Colon (tissue), 2 donors: ENCODE measurements at regions not wholly inside any gene's neighbourhood (a gene's known extent, or its start where the extent isn't known, plus 50 kb on each side); places are given as distances from the start of the nearest gene placed in this dataset.
"Not testable (repeated sequence)": the region's sequence is repeated elsewhere in the genome, so short reads cannot be mapped to it uniquely, and the experiment has no call there.

Experiments used
- FAIRE-seq: peaks from 2 replicates; lab custom pipeline; 2012; peaks lifted over from hg19 to GRCh38; lab: Jason Lieb, UNC
- donor health status: control.
- donor health status: control.

DNA sequence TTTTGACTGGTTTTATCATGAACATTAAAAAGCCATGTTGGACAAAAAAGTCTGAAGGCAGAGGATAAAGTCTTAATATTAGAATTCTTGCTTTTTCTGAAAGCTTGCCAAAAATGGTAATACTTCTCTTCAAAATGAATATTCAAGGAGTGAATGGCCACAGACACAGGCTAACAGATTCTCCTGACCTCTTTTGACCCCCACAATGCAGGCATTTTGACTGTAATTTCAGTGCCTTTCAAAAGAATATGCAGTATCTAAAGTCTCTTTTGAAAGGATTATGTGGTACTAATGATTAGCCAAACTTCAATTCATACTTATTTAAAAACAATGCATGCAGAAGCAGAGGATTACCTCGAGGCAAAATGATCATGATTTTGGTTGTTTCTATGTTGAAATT is 557.8 kb upstream of the GCFC2 start:
- no peak for FAIRE-seq

DNA sequence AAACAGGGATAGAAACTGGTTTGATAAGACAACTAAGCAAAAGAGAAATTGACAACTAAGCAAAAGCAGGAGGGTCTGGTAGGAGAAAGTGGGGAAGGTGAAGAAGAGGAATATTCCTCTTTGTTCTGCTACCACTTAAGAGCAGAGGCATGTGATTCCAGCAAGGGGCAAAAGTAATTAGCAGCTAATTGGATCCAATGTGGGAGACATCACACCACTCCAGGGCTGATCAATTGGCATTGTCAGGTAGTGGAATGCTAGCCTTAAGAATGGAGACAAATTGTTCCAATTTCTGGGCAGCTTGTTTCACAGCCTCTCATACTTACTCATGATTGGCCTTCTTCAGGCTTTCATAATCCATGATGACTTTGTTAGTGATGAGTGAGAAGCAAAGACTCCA is 547.1 kb upstream of the GCFC2 start:
- no peak for FAIRE-seq

DNA sequence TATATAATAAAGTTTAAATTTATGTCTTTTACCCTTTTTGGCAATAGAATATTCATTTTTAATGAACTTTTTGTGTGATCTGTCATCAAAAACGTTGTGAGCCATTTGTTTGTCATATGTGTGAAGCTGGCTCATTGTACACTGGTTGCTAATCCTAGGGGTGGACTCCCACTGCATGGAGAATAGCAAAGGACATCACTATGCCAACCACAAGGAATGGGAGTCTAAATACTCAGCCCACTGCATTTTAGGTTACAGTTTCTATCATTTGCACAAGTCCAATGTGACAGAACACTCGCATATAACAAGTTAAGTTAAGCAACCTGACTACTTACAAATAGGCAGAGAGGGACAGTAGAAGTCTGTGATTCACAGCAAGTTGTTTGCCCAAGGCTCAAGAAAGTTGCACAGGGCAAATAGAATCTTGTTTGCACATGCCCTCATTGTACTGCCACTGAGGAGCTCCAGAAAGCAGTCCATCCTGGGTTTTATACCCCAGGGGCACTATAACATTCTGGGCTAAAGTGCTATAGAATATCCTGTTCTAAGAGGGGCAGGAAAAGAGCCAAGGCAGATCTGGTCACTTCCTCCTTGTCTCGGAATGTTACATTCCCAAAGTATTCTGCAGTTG is 545.9 kb upstream of the GCFC2 start:
- FAIRE-seq: no peak

GRCh38 chr2:76252704-76253103 is 542.0 kb upstream of the GCFC2 start:
- FAIRE-seq: no peak

DNA sequence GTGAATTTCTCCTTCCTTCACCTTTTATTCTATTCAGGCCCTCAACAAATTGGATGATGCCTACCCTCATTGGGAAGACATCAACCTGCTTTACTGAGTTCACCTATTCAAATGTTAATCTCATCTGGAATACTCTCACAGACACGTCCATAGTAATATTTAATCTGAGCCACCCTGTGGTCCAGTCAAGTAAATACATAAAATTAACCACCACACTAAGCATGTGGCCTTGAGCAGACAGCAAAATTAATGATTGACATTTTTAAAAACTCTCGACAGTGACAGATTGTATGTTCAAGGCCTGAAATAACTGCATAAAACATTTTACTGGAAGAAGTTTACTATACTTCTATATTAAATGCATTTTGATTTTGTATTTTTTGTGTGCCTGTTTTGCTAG is 540.6 kb upstream of the GCFC2 start:
- no peak for FAIRE-seq

GRCh38 chr2:76247006-76247405 is 536.3 kb upstream of the GCFC2 start:
- no peak for FAIRE-seq

- FAIRE-seq: no peak
These were observed 501.6 kb upstream of the GCFC2 start for GRCh38 chr2:76211991-76212985.

- no peak for FAIRE-seq
These were observed 499.8 kb upstream of the GCFC2 start for GRCh38 chr2:76210551-76210950.

DNA sequence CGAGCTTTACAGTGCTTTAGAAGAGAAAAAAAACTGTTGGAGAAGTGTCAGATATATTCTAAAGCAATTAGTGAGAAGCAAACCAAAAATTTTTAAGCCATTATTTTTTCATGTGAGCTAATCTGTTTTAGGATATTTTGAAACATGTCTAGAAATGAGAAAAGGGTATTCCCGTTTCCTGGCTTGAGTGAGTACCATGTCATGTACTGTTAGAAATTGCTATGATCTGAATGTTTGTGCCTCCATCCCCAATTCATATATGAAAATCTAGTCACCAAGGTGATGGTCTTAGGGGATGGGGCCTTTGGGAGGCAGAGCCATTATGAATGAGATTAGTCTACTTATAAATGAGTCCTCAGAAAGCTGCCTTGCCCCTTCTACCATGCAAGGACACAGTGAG is 493.3 kb upstream of the GCFC2 start:
- no peak for FAIRE-seq

GRCh38 chr2:76202866-76203265 is 492.2 kb upstream of the GCFC2 start:
- FAIRE-seq: no peak

DNA sequence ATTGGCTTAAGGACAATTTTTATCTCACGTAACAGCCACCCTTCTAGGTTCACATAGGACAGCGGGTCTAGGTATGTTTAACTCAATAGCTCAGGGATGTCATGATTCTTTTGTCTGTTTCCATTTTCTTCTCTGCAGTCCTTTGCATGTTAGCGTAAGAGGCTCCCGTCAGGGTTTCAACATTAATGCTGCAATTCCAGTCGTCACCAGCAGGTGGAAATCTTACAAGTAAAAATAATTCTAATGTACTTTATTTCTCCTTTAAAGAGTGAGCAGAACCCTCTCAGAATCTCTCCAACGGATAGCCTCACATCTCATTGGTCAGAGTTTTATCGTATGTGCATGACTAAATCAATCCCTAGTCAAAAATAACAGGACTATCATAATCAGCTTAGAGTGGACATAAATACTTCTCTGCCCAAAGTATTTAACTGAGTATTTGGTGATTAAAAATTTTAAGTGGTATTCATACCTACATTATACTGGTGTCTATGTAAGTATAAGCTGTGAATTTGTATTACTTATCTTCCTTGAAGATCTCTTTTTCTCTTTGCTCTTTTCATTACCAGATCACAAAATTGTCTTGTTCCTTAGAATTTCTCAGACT is 487.2 kb upstream of the GCFC2 start:
- no peak for FAIRE-seq

DNA sequence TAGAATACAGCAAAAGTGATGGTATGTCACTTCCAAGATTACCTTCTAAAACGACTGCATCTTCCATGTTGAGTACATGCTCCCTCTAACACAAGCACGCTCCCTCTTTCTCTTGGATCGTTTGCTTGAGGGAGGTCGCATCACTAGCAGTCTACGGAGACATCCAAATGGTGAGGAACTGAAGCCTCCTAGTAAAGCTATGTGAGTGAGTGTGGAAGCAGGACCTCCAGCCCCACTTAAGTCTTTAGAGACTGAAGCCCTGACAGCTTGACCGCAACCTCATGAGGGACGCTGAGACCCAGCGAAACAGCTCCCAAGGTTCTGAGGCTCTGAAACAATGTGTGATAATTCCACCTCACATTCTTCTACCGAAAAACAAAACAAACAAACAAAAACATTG is 486.7 kb upstream of the GCFC2 start:
- FAIRE-seq: no peak

GRCh38 chr2:76194031-76194775 is 483.5 kb upstream of the GCFC2 start:
- FAIRE-seq: no peak

DNA sequence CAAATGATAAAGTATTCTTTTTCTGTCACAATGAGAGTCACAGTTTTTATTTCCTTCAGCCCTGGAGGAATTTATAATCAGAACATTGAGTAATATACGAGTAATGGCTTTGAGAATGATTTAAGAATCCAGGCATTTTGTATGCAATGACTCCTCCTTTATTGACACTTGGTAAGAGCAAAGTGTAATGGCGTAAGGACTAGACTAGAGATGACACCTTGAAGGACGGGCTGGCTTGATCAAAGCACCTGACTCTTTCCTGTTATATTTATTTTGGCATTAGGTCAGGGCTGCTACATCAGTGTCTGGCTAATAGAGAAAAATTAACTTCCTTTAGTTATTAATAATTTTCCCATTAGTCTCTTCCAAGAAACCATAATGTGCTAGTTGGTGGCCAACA is 482.4 kb upstream of the GCFC2 start:
- no peak for FAIRE-seq

DNA sequence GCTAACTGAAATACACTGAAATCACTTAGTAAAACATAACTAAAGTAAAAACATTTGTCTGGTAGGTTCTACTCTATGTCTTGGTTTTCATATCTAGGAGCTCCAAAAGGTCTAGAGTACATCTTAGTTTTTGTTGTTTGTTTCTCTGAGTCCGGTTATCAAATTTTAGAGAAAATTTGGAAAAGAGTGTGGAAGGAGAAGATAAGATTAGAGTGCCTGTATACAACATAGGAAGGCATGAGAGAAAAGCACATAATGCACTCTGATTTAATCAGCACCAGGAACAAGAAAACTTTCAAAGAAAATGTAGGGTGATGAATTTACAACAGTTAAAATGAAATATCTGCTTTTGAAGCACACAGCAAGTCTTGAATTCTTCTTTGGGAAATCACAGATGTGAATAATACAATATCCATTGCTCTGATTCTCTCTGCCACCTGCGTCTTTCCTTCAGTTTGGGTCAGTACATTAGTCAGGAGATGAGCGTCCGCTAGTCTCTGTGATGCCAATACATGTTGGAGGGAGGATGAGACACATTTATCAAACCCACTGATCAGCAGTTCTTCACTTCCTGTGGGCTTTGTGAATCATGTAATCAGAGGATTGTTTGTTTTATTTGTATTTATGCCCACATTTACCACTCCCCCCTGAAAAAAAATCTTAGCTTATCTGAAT is 477.8 kb upstream of the GCFC2 start:
- no peak for FAIRE-seq

DNA sequence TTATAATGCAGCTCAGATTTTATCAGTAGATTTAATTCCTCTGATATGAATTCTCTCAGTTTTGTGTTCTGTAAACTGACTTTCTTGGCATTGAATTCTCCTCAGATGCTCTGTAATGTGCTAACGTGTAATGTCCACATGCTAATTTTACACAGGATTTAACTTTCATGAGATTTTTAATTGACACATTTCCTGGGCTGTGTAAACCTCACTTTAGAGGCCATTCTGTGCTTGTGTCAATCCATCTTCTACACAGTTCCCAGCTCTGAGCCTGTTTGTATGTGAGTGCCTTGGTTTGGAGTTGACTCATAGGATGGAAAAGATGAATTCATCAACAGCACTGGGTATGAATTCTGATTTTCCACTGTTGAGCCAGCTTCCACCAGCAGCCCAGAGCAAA is 476.7 kb upstream of the GCFC2 start:
- FAIRE-seq: no peak

- no peak for FAIRE-seq
These were observed 470.0 kb upstream of the GCFC2 start for GRCh38 chr2:76180676-76181075.

DNA sequence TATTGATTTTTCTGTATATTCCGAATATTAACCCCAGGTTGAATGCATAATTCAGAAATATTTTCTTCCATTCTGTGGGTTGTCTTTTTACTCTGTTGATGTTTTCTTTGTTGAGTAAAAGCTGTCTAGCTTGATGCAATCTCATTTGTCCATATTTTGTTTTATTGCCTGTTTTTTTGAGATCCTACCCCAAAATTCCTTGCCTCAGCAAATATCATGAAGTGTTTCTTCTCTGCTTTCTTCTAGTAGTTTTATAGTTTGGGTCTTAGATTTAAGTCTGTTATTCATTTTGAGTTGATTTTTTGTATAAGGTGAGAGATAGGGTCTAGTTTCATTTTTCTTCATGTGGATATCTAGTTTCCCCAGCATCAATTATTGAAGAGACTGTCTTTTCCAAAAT is 467.9 kb upstream of the GCFC2 start:
- no peak for FAIRE-seq

DNA sequence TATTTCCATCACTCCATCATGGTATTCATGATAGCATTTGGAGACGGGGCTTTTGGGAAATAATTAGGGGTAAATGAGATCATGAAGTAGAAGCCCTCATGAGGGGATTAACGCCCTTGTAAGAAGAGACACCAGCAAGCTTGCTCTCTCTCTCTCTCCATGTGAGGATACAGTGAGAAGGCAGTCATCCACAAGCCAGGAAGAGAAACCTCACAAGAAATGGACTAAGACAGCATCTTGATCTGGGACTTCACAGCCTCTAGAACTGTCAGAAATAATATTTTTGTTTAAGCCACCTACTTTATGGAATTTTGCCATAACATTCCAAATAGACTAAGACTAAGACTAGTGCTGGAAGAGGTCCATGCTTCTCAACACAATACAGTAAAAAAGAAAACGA is 464.6 kb upstream of the GCFC2 start:
- FAIRE-seq: no peak

GRCh38 chr2:76174505-76174904 is 463.8 kb upstream of the GCFC2 start:
- FAIRE-seq: no peak

DNA sequence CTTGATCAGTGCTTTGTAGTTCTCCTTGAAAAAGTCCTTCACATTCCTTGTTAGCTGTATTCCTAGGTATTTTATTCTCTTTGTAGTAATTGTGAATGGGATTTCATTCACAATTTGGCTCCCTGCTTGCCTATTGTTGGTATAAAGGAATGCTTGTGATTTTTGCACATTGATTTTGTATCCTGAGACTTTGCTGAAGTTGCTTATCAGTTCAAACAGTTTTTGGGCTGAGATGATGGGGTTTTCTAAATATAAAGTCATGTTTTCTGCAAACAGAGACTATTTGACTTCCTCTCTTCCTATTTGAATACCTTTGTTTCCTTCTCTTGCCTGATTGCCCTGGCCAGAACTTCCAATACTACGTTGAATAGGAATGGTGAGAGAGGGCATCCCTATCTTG is 462.5 kb upstream of the GCFC2 start:
- not testable (repeated sequence) for FAIRE-seq

DNA sequence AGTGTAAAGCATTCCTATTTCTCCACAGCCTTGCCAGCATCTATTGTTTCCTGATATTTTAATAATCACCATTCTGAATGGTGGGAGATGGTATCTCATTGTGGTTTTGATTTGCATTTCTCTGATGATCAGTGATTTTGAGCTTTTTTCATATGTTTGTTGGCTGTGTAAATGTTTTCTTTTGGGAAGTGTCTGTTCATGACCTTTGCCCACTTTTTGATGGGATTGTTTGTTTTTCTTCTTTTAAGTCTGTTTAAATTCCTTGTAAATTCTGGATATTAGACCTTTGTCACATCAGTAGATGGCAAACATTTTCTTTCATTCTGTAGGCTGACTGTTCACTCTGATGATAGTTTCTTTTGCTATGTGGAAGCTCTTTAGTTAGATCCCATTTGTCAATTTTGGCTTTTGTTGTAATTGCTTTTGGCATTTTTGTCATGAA is 461.5 kb upstream of the GCFC2 start:
- not testable (repeated sequence) for FAIRE-seq
